Fibroblast of lung (primary cell): ENCODE measurements at regions not wholly inside any gene's neighbourhood (a gene's known extent, or its start where the extent isn't known, plus 50 kb on each side); places are given as distances from the start of the nearest gene placed in this dataset.

Source experiments
- DNase-seq, 2 donors: peaks; one replicate each; pipeline versions ENCODE4 v3.0.0 to v3.0.0-alpha.2; 2010; ENCODE audit warnings: low read depth in 2 of 2
- H2AFZ ChIP-seq: 2 replicates; pipeline ENCODE4 v1.5.1; 2012; ENCODE audit warnings: low read length, control low read depth, inconsistent platforms
- H3K27ac ChIP-seq: 2 replicates; pipeline ENCODE4 v1.5.1; 2011; ENCODE audit warnings: low read length, control low read depth; ENCODE audit not compliant: insufficient read depth
- H3K27me3 ChIP-seq: 2 replicates; pipeline ENCODE4 v1.5.1; 2011; ENCODE audit warnings: mild to moderate bottlenecking, low read length; ENCODE audit not compliant: control insufficient read depth, insufficient read depth
- H3K36me3 ChIP-seq: 2 replicates; pipeline ENCODE4 v1.5.1; 2011; ENCODE audit warnings: low read length; ENCODE audit not compliant: control insufficient read depth, insufficient read depth
- H3K4me1 ChIP-seq: 2 replicates; pipeline ENCODE4 v1.5.1; 2011; ENCODE audit warnings: low read length; ENCODE audit not compliant: control insufficient read depth, insufficient read depth; ENCODE audit errors: extremely low read depth
- H3K4me2 ChIP-seq: 2 replicates; pipeline ENCODE4 v1.5.1; 2011; ENCODE audit warnings: low read length, control low read depth; ENCODE audit not compliant: insufficient read depth; ENCODE audit errors: extremely low read depth
- H3K4me3 ChIP-seq, 4 experiments: fragments of 200-600 bp in 1 of 4; sonication (generic) in 1 of 4; replicated peaks in 1 of 4; 2 replicates each; pipeline ENCODE4 v1.5.1; 2011 to 2016; ENCODE audit warnings: low read length in 4 of 4, low read depth in 3 of 4, mild to moderate bottlenecking in 3 of 4, control low read depth in 2 of 4, inconsistent platforms in 1 of 4, mixed read lengths in 1 of 4; ENCODE audit not compliant: insufficient read depth in 1 of 4; ENCODE audit errors: control extremely low read depth in 1 of 4
- H3K79me2 ChIP-seq: 2 replicates; pipeline ENCODE4 v1.5.1; 2012; ENCODE audit warnings: mild to moderate bottlenecking, low read length, inconsistent platforms; ENCODE audit not compliant: control insufficient read depth, insufficient read depth
- H3K9ac ChIP-seq: 2 replicates; pipeline ENCODE4 v1.5.1; 2011; ENCODE audit warnings: mild to moderate bottlenecking, low read length, control low read depth; ENCODE audit not compliant: insufficient read depth
- H3K9me3 ChIP-seq: 2 replicates; pipeline ENCODE4 v1.5.1; 2012; ENCODE audit warnings: low read depth, low read length; ENCODE audit not compliant: control insufficient read depth, insufficient read depth
- H4K20me1 ChIP-seq: 2 replicates; pipeline ENCODE4 v1.5.1; 2011; ENCODE audit warnings: low read length; ENCODE audit not compliant: control insufficient read depth, insufficient read depth; ENCODE audit errors: extremely low read depth
- EZH2 ChIP-seq: IDR thresholded peaks from 2 replicates; pipeline ENCODE4 v1.5.1; 2012; ENCODE audit warnings: low read length, control low read depth, mild to moderate bottlenecking; ENCODE audit errors: missing control alignments
- TF ChIP-seq, protein P1 (sequence below), 2 donors: IDR thresholded peaks in 1 of 2; conservative IDR thresholded peaks in 1 of 2; 1 replicate in 1 of 2; 2 replicates in 1 of 2; pipeline ENCODE4 v1.5.1; 2011 to 2012; ENCODE audit warnings: low read length in 2 of 2, control low read depth in 1 of 2, inconsistent platforms in 1 of 2, low read depth in 1 of 2, mild to moderate bottlenecking in 1 of 2

DNA sequence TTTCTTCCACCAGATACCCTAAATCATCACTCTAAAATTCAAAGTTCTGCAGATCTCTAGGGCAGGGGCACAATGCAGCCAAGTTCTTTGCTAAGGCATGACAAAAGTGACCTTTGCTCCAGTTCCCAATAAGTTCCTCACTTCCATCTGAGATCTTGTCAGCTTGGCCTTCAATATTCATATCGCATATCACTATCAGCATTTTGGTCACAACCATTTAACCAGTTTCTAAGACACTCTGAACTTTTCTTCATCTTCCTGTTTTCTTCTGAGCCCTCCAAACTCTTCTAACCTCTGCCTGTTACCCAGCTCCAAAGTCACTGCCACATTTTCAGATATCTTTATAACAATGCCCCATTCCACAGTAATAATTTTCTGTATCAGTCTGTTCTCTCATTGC is 452.6 kb upstream of the TRIB2 start:
- DNase-seq = no peak
- H3K27me3 ChIP-seq = no peaks in the 10 kb centered on the region
- no peak overlapping the region for H3K9ac ChIP-seq

DNA sequence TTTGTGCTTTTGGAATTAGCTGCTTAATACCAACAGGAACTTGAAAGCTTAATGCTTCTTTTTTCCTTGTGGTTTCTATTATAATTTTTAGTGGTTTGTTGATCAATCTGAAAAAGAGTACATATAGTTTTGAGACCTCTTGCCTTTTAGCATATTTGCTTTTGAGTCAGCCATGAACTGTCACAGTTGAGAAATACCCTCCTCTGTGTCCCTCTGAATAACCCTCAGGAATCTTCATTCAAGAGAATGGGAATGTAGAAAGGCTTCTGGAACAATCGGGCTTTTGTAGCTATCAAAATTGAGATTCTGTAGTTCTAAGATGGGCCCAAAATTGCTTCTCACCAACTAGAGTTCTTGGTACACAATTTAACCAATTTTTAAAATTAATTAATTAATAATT is 451.1 kb upstream of the TRIB2 start:
- H3K4me1 ChIP-seq = peaks cover 3% of the 10 kb centered on the region
- no peaks in the 10 kb centered on the region for H3K79me2 ChIP-seq
- H3K4me3 ChIP-seq = no peak overlapping the region
- H3K9me3 ChIP-seq = no peaks in the 10 kb centered on the region
- H3K9ac ChIP-seq = no peak overlapping the region
- DNase-seq = peak; percentile 25 to 56
- TF ChIP-seq, protein P1, sequence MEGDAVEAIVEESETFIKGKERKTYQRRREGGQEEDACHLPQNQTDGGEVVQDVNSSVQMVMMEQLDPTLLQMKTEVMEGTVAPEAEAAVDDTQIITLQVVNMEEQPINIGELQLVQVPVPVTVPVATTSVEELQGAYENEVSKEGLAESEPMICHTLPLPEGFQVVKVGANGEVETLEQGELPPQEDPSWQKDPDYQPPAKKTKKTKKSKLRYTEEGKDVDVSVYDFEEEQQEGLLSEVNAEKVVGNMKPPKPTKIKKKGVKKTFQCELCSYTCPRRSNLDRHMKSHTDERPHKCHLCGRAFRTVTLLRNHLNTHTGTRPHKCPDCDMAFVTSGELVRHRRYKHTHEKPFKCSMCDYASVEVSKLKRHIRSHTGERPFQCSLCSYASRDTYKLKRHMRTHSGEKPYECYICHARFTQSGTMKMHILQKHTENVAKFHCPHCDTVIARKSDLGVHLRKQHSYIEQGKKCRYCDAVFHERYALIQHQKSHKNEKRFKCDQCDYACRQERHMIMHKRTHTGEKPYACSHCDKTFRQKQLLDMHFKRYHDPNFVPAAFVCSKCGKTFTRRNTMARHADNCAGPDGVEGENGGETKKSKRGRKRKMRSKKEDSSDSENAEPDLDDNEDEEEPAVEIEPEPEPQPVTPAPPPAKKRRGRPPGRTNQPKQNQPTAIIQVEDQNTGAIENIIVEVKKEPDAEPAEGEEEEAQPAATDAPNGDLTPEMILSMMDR (conservative IDR thresholded peaks at IDR 0.05 in 1 of 2, IDR thresholded peaks at IDR 0.05 in 1 of 2; ENCODE audit: low read depth in 1 of 2, low read length in 2 of 2) = no peak
- TF ChIP-seq EZH2 = no peak
- H3K36me3 ChIP-seq = no peaks in the 10 kb centered on the region
- H2AFZ ChIP-seq = no peak overlapping the region
- H3K27me3 ChIP-seq = no peaks in the 10 kb centered on the region
- H3K4me2 ChIP-seq = no peak overlapping the region
- no peak overlapping the region for H3K27ac ChIP-seq
- H4K20me1 ChIP-seq = no peaks in the 10 kb centered on the region

More for the DNA sequence above, 452.6 kb upstream of the TRIB2 start:
- Histone ChIP-seq H3K4me1 (peaks cover 3% of the 10 kb centered on the region), H2AFZ (no peak overlapping the region), H3K79me2 (no peaks in the 10 kb centered on the region), H3K27ac (no peak overlapping the region), H3K9me3 (no peaks in the 10 kb centered on the region), H4K20me1 (no peaks in the 10 kb centered on the region), H3K4me3 (no peak overlapping the region), H3K4me2 (no peak overlapping the region), H3K36me3 (no peaks in the 10 kb centered on the region)
- TF ChIP-seq, protein P1 (conservative IDR thresholded peaks at IDR 0.05 in 1 of 2, IDR thresholded peaks at IDR 0.05 in 1 of 2; ENCODE audit: low read depth in 1 of 2, low read length in 2 of 2) = no peak
- no peak for TF ChIP-seq EZH2

DNA sequence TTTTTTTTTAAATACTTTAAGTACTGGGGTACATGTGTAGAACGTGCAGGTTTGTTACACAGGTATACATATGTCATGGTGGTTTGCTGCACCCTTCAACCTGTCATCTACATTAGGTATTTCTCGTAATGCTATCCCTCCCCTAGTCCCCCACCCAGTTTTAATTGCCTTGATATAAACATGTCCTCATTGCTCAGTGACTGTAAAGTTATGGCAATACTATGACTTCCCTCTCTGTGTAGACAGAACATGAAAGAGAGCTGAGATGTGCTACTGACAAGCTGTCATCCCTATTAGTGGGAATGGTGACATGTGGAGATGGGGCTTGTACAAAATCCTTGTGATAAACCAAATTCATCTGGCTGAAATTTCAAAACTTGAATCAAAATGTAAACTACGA is 449.7 kb upstream of the TRIB2 start:
- no peaks in the 10 kb centered on the region for H3K27me3 ChIP-seq
- no peaks in the 10 kb centered on the region for H4K20me1 ChIP-seq
- no peak overlapping the region for H3K4me2 ChIP-seq
- peaks cover 3% of the 10 kb centered on the region for H3K4me1 ChIP-seq
- H3K9me3 ChIP-seq = no peaks in the 10 kb centered on the region
- TF ChIP-seq, protein P1 (conservative IDR thresholded peaks at IDR 0.05 in 1 of 2, IDR thresholded peaks at IDR 0.05 in 1 of 2; ENCODE audit: low read depth in 1 of 2, low read length in 2 of 2) = no peak
- no peak for TF ChIP-seq EZH2
- H3K79me2 ChIP-seq = no peaks in the 10 kb centered on the region
- H2AFZ ChIP-seq = no peak overlapping the region
- no peak overlapping the region for H3K27ac ChIP-seq
- H3K9ac ChIP-seq = no peak overlapping the region
- no peak overlapping the region for H3K4me3 ChIP-seq
- H3K36me3 ChIP-seq = no peaks in the 10 kb centered on the region
- no peak for DNase-seq
